ENCODE measurements at regions not wholly inside any gene's neighbourhood (a gene's known extent, or its start where the extent isn't known, plus 50 kb on each side); places are given as distances from the start of the nearest gene placed in this dataset.

GRCh38 chr7:79713276-79713675 is 259.8 kb upstream of the MAGI2 start:
- TF ChIP-seq CTCF (IDR thresholded peaks at IDR 0.05) (no peak), POLR2AphosphoS5 (IDR thresholded peaks at IDR 0.05) (no peak), POLR2A (IDR thresholded peaks at IDR 0.05) (no peak)

Data from prostate gland (tissue), 2 donors.